GM12865 (cell line): ENCODE measurements at regions not wholly inside any gene's neighbourhood (a gene's known extent, or its start where the extent isn't known, plus 50 kb on each side); places are given as distances from the start of the nearest gene placed in this dataset.

ENCODE experiments used
- DNase-seq: peaks from one replicate; pipeline ENCODE4 v3.0.0; 2010; ENCODE audit warnings: low read depth
- H3K4me3 ChIP-seq: 2 replicates; pipeline ENCODE4 v1.5.1; 2011; ENCODE audit warnings: mild to moderate bottlenecking, low read depth, low read length, control low read depth
- TF ChIP-seq, protein P1 (sequence below): IDR thresholded peaks from 2 replicates; pipeline ENCODE4 v1.5.1; 2011; ENCODE audit warnings: low read length, control low read depth, low read depth, inconsistent platforms; ENCODE audit not compliant: insufficient read depth; ENCODE audit errors: missing control alignments

GRCh38 chr6:23096876-23097275, 527.5 kb downstream of the HDGFL1 start:
- TF ChIP-seq, protein P1, sequence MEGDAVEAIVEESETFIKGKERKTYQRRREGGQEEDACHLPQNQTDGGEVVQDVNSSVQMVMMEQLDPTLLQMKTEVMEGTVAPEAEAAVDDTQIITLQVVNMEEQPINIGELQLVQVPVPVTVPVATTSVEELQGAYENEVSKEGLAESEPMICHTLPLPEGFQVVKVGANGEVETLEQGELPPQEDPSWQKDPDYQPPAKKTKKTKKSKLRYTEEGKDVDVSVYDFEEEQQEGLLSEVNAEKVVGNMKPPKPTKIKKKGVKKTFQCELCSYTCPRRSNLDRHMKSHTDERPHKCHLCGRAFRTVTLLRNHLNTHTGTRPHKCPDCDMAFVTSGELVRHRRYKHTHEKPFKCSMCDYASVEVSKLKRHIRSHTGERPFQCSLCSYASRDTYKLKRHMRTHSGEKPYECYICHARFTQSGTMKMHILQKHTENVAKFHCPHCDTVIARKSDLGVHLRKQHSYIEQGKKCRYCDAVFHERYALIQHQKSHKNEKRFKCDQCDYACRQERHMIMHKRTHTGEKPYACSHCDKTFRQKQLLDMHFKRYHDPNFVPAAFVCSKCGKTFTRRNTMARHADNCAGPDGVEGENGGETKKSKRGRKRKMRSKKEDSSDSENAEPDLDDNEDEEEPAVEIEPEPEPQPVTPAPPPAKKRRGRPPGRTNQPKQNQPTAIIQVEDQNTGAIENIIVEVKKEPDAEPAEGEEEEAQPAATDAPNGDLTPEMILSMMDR: no peak
- H3K4me3 ChIP-seq: no peak overlapping the region
- DNase-seq: no peak

GRCh38 chr6:23097566-23097965, 528.2 kb downstream of the HDGFL1 start:
- TF ChIP-seq, protein P1: no peak
- H3K4me3 ChIP-seq: no peak overlapping the region
- no peak for DNase-seq

GRCh38 chr6:23106951-23107350, 537.6 kb downstream of the HDGFL1 start:
- no peak for DNase-seq
- TF ChIP-seq, protein P1: no peak
- no peak overlapping the region for H3K4me3 ChIP-seq

- TF ChIP-seq, protein P1: no peak
- DNase-seq: no peak
- no peak overlapping the region for H3K4me3 ChIP-seq
Observed at GRCh38 chr6:23111984-23112383, 542.6 kb downstream of the HDGFL1 start.

DNA sequence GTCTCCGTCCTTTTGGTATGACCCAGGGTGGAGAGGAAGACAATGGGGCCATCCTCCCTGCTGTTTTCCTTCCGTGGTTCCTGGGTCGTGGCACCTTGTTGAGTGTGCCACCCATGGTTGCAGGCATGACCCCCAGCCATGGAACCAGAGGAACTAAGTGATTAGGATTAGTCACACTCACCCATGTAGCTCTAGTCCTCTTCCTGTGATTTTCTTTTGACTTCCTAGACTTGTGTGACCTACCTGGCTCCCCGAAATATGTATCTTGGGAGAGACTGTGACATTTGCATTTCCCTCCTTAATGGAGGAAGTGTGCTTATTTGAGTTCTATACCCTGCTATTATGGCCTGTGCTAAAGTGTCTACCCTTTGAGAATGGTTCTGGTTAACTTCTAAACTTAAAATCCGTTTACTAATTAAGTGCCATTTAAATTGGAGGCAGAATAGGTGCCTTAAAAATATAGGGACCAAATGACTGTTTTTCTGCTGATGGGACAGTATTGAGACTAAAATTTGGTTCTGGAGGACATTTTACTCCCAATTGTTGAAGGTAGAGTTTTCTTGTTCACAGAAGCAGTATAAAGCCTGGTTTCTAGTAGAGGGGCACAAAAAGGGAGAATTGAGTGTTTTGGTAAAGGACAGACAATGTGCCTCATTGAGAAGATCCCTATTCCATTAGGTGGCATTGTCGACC, 545.6 kb downstream of the HDGFL1 start:
- DNase-seq: no peak
- H3K4me3 ChIP-seq: no peak overlapping the region
- TF ChIP-seq, protein P1: no peak

GRCh38 chr6:23137611-23138010, 568.2 kb downstream of the HDGFL1 start:
- TF ChIP-seq, protein P1: no peak
- H3K4me3 ChIP-seq: no peak overlapping the region
- no peak for DNase-seq

DNA sequence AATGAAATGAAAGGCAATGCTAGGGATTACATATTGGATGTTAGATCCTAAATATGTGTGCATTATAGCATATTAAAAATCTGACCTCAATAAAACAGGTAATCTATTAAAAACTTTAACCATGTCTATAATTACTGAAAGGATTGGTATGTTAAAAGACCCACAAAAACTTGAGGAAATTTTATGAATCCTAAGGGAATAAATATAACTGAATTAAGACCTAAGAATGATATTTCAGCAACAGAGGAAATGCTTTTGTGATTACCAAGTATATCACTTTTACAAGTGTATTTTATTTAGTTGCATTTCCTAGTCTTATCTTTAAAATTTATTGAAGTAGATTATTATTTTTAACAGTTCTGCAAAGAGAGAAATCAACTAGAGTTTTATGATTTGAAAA, 571.5 kb downstream of the HDGFL1 start:
- DNase-seq: no peak
- H3K4me3 ChIP-seq: no peak overlapping the region
- TF ChIP-seq, protein P1: no peak
